ENCODE measurements at regions not wholly inside any gene's neighbourhood (a gene's known extent, or its start where the extent isn't known, plus 50 kb on each side); places are given as distances from the start of the nearest gene placed in this dataset.

DNA sequence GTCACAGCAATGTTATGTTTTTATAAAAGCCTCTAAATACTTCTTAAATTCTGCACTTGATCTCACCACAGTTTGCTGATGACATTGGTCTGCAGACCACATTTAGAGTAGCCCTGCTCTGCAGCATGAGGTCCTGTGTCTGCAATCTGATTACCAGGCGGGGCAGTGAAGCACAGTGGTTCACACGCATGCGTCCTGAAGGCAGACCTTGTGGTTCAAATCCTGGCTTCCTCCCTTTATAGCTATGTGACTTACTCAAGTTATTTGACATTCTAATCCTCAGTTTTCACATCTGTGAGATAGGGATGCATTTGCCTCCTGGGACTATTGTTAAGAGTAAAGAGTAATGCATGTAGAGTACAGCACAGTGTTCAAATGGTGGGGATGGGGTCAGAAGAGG is 50.3 kb downstream of the BMAL2 start:
- DNase-seq, result no peak

- peak in 8 of 14 donors; percentile 0 to 32 (median 14) for DNase-seq
Measured at GRCh38 chr12:27383429-27384260, 51.0 kb downstream of the BMAL2 start.

DNA sequence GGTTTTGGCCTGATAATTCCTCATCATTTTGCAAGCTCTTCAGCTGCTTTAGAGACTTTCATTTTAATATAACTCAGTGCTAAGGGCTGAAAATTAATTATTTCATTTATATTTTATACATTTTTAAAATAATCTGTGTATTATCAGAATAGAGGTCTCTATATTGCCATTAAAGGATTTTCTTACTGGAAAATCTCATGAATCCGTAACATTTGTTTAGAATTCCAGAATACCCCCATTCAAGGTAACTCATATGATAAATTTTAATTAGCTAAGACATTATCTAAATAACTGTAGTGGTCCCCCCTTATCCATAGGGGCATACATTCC is 51.6 kb downstream of the BMAL2 start:
- DNase-seq, result no peak

DNA sequence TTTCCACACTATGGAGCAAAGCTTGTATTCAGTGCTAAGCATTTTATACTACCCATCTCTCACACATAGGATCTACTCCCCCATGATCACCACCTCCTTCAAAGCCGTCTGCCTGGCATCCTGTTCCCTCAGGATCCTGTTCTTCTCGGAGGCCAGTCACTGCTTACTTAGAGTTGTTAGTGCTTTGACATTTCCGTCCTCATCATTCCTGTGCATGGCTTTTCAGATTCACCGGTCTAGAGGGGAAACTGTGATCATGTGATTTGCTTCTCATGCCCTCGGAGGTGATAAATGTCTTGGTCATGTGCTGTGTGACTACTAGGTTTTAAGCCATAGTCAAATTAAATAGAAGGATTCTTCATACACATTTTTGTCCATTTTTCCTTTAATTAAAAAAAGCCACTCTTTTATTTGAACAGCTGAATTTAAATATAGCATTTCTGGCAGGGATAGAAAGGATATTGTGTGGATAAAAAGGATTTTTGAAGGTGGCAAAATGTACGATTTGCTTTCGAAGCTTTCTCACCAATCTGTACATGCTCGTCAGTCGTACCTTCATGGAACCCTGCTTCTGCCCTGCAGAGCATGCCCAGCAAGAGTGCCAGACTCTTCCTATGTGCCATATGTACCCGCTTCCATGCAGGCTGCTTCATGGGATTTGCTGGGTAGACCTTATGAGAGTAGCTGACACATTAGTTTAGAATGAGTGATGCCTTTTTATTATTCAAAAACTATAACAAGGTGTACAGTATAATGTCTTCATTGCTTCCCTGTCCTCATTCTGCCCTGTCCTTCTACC is 53.3 kb downstream of the BMAL2 start:
- no peak for DNase-seq

GRCh38 chr12:27387473-27387872 is 54.8 kb downstream of the BMAL2 start:
- DNase-seq, result no peak

DNA sequence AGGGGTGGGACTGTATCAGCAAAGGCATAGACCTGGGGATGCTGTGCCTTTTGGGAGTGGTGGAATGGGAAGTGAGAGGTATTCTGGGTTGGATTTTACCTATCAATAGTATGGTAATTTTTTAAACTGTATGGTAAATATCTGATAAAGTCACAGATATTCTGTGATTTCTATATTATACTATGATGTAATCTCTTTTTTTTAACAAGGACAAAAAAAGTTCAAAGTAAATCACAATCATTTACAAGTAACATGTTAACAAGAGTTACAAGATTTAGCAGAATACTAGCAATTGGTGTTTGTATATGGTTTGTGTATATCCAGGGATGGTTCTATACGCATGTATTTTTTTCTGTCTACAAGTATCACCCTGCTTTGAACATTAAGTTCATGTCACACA is 56.0 kb downstream of the BMAL2 start:
- DNase-seq, result no peak

DNA sequence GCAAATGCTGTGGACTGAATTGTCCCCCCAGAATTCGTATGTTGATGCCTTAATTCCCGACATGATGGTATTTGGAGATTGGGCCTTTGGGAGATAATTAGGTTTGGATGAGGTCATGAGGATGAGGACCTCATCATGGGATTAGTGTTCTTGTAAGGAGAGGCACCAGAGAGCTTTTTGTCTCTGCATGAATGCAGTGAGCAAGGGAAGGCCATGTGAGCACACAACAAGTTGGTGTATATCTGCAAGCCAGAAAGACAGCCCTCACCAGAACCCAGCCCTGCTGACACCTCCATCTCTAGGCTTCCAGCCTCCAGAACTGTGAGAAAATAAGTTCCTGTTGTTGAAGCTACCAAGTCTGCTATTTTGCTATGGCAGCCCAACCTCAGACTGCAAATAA is 51.9 kb upstream of the SMCO2 start:
- DNase-seq, result no peak

DNA sequence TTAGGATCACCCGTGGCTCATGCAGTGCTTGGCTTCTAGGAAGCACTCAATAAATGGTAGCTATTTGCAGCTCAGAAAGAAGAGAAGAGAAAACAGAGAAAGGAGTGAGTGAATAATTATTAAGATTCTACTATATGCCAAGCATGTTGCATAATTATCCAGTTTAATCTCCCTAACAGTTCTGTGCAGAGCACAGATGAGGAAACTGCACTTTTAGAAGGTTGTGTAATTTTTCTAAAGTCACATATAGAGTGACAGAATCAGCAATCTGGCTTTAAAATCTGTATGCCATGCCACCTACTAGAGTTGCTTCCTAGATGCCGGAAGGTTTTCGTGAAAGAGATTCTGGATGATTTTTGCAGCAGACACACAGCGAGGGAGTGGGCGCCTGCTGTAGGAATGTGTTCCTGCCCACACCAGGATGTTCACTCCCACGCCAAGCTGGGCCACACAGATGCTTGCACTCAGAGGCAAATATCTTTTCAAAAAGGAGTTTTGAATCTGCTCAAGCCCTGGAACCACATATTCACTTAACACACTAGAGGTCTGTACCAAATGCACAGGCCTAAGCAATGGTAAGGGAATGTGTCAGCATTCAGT is 50.2 kb upstream of the SMCO2 start:
- DNase-seq, result no peak

Measured in C1 segment of cervical spinal cord (tissue), 14 donors.